ENCODE measurements at regions not wholly inside any gene's neighbourhood (a gene's known extent, or its start where the extent isn't known, plus 50 kb on each side); places are given as distances from the start of the nearest gene placed in this dataset.

DNA sequence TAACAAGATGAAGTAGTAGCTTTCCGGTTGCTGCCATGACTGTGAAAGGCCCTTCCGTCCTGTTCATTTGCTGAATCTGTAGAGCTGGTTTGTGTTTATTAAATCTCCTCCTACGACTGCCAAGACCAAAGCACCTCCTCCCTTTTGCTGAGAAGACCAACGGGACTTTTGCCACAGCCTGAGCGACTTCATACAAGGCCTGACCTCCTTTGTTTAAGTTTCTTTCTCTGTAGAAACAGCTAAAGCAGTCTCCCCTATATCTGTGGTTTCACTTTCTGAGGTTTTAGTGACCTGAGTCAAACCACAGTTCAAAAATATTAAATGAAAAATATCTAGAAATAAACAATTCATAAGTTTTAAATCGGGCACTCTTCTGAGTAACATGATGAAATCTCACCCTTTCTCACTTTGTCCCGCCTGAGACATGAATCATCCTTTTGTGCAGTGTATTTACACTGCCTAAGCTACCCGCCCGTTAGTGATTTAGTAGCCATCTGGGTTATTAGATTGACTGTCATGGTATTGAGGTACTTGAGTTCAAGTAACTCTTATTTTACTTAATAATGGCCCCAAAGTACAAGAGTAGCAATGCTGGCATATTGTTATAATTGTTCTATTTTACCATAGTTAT, 119.1 kb upstream of the LRRC4C start:
- H3K27ac ChIP-seq (ENCODE audit: low read depth, low read length): no peak overlapping the region
- H3K4me3 Mint-ChIP-seq: no peak overlapping the region
- no peaks in the 10 kb centered on the region for H3K36me3 Mint-ChIP-seq (ENCODE audit: low read depth)
- no peaks in the 10 kb centered on the region for H3K27me3 Mint-ChIP-seq (ENCODE audit: insufficient read depth)
- H3K9me3 Mint-ChIP-seq: no peaks in the 10 kb centered on the region
- no peaks in the 10 kb centered on the region for H3K9me3 ChIP-seq (ENCODE audit: control insufficient read depth, low read length)
- TF ChIP-seq, protein P1, sequence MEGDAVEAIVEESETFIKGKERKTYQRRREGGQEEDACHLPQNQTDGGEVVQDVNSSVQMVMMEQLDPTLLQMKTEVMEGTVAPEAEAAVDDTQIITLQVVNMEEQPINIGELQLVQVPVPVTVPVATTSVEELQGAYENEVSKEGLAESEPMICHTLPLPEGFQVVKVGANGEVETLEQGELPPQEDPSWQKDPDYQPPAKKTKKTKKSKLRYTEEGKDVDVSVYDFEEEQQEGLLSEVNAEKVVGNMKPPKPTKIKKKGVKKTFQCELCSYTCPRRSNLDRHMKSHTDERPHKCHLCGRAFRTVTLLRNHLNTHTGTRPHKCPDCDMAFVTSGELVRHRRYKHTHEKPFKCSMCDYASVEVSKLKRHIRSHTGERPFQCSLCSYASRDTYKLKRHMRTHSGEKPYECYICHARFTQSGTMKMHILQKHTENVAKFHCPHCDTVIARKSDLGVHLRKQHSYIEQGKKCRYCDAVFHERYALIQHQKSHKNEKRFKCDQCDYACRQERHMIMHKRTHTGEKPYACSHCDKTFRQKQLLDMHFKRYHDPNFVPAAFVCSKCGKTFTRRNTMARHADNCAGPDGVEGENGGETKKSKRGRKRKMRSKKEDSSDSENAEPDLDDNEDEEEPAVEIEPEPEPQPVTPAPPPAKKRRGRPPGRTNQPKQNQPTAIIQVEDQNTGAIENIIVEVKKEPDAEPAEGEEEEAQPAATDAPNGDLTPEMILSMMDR (conservative IDR thresholded peaks at IDR 0.05): no peak
- H3K9ac ChIP-seq (ENCODE audit: extremely low read depth, low read length, poor library complexity, severe bottlenecking): no peak overlapping the region
- no peaks in the 10 kb centered on the region for H3K4me1 ChIP-seq (ENCODE audit: control insufficient read depth, insufficient read depth, low read length)
- H3K4me3 ChIP-seq (ENCODE audit: low read length): no peak overlapping the region
- no peak for DNase-seq
- no peaks in the 10 kb centered on the region for H3K36me3 ChIP-seq (ENCODE audit: control insufficient read depth, insufficient read depth, low read length)
- H3K27me3 ChIP-seq (ENCODE audit: control insufficient read depth, insufficient read depth, low read length, poor library complexity, severe bottlenecking): no peaks in the 10 kb centered on the region
- 88% methylated on average over 5 to 9 of the region's 9 CpGs for WGBS, 2 experiments (ENCODE audit: insufficient coverage in 1 of 2, insufficient read length in 1 of 2)
- peak overlapping the region; percentile 22 for H3K27ac Mint-ChIP-seq
- no peaks in the 10 kb centered on the region for H3K4me1 Mint-ChIP-seq

DNA sequence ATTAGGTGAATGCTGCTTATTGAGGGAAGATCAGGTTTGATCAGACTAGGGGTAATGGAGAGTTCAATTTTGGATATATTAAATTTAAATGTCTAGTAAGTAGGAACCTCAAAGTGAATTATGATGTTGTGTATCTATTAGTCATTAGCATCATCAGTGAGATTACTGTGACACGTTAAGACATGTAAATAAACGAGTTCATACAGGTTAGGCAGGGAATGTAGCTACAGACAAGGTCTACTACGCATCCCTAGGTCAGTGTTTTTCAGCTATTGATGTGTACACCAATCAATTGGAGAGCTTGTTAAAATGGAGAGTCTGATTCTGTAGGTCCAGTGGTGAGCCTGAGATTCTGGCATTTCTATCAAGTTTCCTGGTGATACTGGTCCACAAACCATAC, 120.1 kb upstream of the LRRC4C start:
- no peaks in the 10 kb centered on the region for H3K4me1 ChIP-seq (ENCODE audit: control insufficient read depth, insufficient read depth, low read length)
- no peak overlapping the region for H3K9ac ChIP-seq (ENCODE audit: extremely low read depth, low read length, poor library complexity, severe bottlenecking)
- no peaks in the 10 kb centered on the region for H3K36me3 ChIP-seq (ENCODE audit: control insufficient read depth, insufficient read depth, low read length)
- WGBS, 2 experiments (ENCODE audit: insufficient coverage in 1 of 2, insufficient read length in 1 of 2): 99 to 100% methylated on average over 3 of the region's 3 CpGs
- TF ChIP-seq, protein P1 (conservative IDR thresholded peaks at IDR 0.05): no peak
- H3K27me3 ChIP-seq (ENCODE audit: control insufficient read depth, insufficient read depth, low read length, poor library complexity, severe bottlenecking): no peaks in the 10 kb centered on the region
- H3K9me3 ChIP-seq (ENCODE audit: control insufficient read depth, low read length): no peaks in the 10 kb centered on the region
- DNase-seq: no peak
- no peak overlapping the region for H3K4me3 ChIP-seq (ENCODE audit: low read length)
- no peaks in the 10 kb centered on the region for H3K9me3 Mint-ChIP-seq
- H3K27ac ChIP-seq (ENCODE audit: low read depth, low read length): no peak overlapping the region
- no peaks in the 10 kb centered on the region for H3K36me3 Mint-ChIP-seq (ENCODE audit: low read depth)
- H3K27me3 Mint-ChIP-seq (ENCODE audit: insufficient read depth): no peaks in the 10 kb centered on the region
- no peak overlapping the region for H3K4me3 Mint-ChIP-seq
- no peaks in the 10 kb centered on the region for H3K4me1 Mint-ChIP-seq
- H3K27ac Mint-ChIP-seq: no peak overlapping the region

DNA sequence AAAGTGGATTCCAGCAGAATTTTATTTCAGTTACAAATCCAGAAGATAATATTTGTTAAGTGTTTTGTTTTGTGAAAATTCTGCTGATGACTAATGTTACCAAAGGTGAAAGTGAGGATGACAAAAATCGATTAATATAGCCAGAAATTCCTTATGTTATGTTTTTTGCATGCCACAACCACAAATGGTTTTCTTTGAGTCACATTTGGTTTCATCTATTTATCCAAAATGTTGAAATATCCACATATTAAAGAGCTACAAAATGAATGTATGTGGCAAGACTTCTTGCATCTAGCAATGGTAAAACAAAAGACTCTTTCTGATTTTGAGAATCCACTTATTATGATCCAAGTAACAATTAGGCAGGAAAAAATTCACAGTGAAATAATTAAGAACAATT, 150.1 kb upstream of the LRRC4C start:
- H3K36me3 Mint-ChIP-seq (ENCODE audit: low read depth): peaks cover 5% of the 10 kb centered on the region

More for the DNA sequence above, 150.1 kb upstream of the LRRC4C start:
- H3K4me3 ChIP-seq (ENCODE audit: low read length): no peak overlapping the region
- Mint-ChIP-seq H3K4me3 (no peak overlapping the region), H3K4me1 (no peaks in the 10 kb centered on the region), H3K9me3 (peaks cover 14% of the 10 kb centered on the region), H3K27ac (no peak overlapping the region), H3K27me3 (ENCODE audit: insufficient read depth) (no peaks in the 10 kb centered on the region)
- TF ChIP-seq, protein P1 (conservative IDR thresholded peaks at IDR 0.05): no peak
- no peaks in the 10 kb centered on the region for H3K4me1 ChIP-seq (ENCODE audit: control insufficient read depth, insufficient read depth, low read length)
- peaks cover 13% of the 10 kb centered on the region for H3K9me3 ChIP-seq (ENCODE audit: control insufficient read depth, low read length)
- DNase-seq: no peak
- WGBS, 2 experiments (ENCODE audit: insufficient coverage in 1 of 2, insufficient read length in 1 of 2): 70% methylated on average over 1 of the region's 1 CpG; no CpG with 5 or more reads in 1 of the 2 experiments
- no peak overlapping the region for H3K9ac ChIP-seq (ENCODE audit: extremely low read depth, low read length, poor library complexity, severe bottlenecking)
- no peak overlapping the region for H3K27ac ChIP-seq (ENCODE audit: low read depth, low read length)
- H3K27me3 ChIP-seq (ENCODE audit: control insufficient read depth, insufficient read depth, low read length, poor library complexity, severe bottlenecking): no peaks in the 10 kb centered on the region
- no peaks in the 10 kb centered on the region for H3K36me3 ChIP-seq (ENCODE audit: control insufficient read depth, insufficient read depth, low read length)
